ENCODE measurements at regions not wholly inside any gene's neighbourhood (a gene's known extent, or its start where the extent isn't known, plus 50 kb on each side); places are given as distances from the start of the nearest gene placed in this dataset.
A peak's percentile ranks its signal among the peaks of the same experiment; 100 is the strongest.
"Not testable (repeated sequence)": the region's sequence is repeated elsewhere in the genome, so short reads cannot be mapped to it uniquely, and the experiment has no call there.

DNA sequence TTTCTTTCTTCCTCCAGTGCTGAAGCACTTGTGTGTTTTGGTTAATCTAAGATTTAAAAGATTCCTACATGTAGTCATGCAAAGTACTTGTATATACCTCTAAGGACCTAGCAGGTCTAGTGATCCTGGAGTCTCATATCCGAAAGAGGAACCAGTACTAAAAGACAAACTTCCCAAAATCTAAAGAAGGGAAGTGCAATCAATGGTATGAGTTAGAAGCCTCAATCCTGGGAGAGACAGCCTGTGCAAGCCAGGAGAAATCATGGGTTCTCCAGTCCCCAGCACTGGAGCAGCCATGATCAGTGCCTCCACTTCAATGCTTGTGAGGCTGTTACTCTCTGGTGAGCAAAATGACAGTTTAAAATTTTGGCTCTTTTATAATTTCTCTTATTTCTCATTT, 277.4 kb downstream of the DAD1 start:
- no peak for DNase-seq

DNA sequence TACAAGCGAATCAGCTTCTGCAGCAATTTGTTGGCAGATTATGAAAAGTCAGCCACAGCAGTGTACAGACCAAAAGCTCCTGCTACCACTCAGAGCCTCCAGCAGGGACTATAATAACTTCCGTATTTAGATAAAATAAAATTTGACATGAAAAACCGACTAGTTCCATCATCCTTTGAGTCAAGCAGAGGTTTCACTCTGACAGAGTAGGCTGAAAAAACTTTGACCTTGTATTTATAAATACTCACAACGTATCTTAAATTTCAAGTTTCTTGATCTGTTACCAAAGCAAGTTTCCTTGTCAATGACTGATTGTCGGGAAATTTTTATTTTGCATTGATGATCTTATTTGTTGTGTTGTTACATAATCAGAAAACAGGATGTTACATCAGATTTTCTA, 283.4 kb downstream of the DAD1 start:
- no peak for DNase-seq

DNA sequence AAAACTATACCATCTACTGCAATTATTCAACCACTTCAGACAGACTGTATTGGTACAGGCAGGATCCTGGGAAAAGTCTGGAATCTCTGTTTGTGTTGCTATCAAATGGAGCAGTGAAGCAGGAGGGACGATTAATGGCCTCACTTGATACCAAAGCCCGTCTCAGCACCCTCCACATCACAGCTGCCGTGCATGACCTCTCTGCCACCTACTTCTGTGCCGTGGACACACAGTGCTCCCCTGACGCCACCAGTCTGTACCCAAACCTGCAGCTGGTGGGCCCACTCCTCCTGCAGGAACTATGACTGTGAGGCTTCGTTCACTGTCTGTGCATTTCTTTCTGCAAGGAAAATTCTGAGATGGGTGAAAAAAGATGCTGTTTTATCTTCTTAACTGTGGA, 284.7 kb downstream of the DAD1 start:
- DNase-seq = no peak

DNA sequence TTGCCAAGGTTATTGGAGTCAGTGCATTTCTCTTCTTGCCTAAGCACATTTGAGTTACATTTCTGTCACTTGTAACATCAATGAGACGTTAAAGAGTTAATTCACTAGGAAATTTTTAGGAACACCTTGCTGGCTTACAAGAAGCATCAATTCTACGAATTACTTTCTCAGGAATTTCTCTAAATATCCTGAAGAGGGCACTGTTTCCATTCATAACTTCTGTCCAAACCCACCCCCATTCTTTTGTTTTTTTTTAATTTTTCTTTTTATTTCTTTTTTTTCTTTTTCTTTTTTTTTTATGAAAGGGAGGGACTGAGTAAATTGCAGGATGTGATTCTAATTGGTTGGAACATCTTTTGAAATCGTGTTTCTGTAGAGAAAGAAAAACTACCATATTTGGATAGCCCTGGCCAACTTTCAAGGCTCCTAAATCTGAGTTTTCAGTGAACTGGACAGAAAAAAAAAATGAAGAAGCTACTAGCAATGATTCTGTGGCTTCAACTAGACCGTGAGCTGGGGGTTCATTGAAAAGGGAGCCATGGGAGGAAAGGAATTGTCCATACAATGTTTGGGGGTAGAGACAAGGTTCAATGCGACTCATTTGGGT, 285.3 kb downstream of the DAD1 start:
- DNase-seq = no peak

DNA sequence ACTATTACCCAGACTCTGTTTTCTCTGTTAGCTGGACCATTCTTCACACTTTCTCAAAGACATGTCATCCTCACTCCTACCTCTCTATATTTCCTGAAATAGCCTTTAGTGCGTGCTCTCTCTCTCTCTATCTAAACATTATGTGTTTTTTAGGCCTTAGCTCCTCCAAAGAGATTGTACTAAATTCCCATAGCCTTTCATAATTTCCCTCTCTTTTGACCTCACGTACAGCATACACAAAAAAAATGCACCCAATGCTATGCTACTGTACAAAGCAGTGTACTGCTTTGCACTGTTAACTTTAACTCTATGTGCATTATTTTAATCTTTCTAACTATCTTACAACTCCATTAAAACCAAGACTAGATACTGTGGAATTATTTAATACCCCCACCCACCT, 288.4 kb downstream of the DAD1 start:
- no peak for DNase-seq

DNA sequence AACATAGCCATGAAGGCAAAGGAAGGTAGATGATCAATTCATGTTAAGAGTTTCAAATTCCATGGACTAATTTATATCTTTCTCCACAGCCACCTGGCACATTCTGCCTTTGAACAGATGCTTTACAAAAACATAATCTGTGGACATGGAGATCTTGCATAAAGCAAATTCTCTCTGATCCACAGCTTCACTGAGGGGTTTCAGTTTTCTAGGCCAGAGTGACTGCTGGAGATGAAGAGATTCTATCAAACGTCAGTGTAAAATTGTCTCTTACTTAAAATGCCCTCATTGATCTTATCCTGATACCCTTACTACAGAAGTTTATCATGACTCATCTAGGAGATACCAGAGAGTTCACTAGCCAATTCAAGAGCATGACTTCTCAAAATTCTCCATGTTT, 291.6 kb downstream of the DAD1 start:
- no peak for DNase-seq

DNA sequence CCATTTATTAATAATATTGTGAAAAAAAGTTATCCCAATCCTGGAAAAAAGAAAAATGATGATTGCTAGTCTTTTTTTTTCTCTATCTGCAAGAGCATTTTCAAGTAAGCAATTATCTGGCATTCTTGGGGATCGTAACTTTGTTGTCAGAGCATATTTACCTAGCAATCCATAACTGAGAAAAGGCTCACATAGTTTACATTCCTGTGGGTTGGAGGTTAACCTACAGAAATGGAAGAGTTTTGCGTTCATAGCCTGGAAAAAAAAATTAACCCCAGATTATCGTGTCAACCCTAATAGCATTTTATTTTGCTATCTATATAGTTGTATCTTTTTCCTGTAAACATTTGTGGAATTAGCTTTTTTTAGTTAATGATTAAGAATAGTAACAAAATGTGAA, 292.3 kb downstream of the DAD1 start:
- no peak for DNase-seq

DNA sequence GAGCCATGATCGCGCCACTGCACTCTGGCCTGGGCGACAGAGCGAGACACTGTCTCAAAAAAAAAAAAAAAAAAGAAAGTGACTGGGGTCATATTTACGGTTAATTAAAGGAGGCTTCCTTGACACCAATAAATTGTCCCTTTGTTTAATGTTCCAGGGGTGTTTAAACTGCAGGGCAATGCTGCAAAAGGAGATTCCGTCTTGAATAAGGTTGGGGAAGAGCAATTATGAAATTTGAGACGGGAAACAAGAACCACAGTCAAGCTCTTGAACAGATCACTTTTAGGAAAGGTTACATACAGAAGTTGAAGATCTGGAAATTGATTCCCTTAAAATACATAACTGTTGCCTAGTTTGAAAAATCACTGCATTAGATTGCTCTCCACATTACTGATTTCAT, 292.9 kb downstream of the DAD1 start:
- DNase-seq = no peak

DNA sequence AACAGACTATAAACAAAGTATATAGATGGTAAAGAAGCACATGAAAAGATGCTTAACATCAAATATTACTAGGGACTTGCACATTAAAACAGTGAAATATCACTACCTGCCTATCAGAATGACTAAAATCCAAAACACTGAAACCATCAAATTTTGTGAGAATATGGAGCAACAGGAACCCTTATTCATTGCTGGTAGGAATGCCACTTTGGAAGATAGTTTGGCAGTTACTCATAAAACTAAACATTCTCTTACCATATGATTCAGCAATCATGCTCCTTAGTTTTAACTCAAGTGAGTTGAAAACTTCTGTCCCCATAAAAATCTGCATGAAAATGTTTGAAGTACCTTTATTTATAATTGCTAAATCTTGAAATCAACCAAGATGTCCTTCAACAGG, 297.6 kb downstream of the DAD1 start:
- no peak for DNase-seq

DNA sequence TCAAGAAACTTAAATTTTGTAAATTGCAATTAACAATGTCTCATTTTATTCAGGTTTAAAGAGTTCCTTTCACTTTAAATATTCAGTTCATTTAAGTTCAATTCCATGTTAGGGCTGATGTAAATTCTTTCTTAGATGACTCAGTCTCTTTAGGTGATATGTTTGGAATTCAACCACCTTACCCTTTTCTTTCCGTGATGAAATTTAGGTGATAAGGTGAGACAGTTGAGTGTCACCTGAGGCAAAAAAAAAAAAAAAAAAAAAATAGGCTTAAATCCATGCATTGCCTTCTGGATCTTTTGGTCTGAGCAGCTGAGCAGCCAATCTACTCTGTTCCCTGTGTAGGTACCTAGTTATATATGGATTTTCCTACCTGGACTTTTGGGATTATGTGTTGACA, 299.5 kb downstream of the DAD1 start:
- no peak for DNase-seq

DNA sequence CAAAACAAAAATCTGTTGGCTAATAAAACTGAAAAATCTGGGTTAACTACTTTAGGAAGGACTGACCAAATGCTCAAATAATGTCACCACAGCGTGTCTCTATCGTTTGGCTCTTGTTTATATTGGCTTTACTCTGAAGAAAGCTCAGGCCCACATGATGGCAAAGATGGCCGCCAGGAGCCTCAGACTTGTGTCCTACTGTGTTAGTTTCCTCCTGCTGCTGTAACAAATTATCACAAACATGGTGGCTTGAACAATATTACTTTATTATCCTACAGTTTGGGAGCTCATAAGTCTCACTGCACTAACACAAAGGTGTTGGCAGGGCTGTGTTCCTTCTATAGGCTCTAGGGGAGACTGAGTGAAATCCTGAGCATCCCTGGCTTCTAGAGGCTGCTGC, 303.0 kb downstream of the DAD1 start:
- no peak for DNase-seq

DNA sequence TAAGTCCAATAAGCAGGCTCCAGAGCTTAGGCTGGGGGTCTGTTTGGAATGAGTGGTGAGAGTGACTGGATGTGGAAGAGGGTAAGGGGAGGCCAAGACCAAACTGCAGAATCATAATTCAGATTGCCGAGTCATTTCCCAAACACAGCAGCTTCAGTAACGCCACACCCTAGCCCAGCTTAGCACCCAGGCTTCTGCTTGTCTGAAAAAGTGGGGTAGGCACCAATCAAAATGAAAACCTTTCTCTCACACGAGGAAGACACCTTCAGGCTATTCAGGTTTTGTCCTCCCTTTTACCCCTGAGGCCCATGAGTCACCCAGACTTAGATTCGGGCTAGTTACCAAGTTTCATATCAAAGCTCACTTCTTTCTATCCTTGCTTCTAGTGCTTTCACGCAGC, 306.1 kb downstream of the DAD1 start:
- DNase-seq = no peak

DNA sequence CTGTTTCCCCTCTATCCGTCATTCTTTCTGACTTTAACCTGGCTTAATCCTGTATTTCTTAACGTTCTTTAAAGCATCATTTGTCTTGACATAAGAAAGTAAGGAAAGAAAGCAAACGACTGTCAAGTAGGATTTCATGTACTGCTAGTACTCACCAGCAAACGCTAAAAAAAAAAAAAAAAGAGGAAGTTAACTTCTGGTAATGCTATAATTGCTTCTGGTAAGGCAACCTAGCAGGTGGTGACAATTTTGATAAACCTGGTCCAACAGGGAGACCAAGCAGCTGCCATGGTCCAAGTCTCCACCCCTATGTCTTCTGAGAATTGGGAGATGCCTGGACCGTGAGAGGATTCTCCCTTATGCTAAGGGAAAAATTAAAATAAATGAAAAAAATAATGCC, 306.6 kb downstream of the DAD1 start:
- DNase-seq = no peak

DNA sequence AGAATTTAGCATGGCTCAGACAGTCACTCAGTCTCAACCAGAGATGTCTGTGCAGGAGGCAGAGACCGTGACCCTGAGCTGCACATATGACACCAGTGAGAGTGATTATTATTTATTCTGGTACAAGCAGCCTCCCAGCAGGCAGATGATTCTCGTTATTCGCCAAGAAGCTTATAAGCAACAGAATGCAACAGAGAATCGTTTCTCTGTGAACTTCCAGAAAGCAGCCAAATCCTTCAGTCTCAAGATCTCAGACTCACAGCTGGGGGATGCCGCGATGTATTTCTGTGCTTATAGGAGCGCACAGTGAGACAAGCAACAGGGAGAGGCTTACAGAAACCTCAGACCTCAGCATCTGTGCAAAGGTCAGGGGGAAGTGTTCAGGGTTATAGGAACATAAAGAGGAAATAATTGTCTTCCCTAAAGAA, 307.6 kb downstream of the DAD1 start:
- not testable (repeated sequence) for DNase-seq

DNA sequence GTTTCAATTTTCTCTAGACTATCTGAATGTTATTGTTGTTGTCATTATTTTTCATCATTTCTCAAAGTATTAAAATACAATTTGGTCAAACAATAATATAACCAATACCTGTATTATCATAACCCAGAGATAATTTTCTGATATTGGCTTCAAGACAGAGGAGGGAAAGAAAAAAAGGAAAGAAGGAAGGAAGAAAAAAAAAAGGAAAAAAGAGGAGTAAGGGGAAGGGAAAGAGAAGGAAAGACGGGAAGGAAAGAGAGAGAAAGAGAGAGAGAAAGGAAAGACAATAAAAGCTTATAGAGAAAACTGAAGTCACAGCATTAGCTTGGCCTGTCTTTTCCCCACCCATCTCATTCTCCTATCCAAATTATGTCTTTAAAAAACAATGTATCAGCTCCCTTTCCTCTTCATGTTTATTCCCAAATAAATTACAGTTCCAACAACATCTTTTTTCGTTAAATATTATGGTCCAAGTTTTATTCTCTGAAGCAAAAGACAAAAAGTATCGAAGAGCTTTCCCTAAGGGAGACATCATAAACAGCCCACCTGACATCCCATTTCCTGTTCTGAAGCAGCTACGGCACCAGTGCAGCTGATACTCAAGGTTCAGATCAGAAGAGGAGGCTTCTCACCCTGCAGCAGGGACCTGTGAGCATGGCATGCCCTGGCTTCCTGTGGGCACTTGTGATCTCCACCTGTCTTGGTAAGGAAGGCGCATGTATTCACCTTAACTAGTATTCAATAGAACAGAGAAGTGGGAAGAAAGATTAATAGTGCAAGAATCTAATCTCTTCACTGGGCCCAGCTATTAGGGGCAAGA, 308.3 kb downstream of the DAD1 start:
- no peak for DNase-seq

DNA sequence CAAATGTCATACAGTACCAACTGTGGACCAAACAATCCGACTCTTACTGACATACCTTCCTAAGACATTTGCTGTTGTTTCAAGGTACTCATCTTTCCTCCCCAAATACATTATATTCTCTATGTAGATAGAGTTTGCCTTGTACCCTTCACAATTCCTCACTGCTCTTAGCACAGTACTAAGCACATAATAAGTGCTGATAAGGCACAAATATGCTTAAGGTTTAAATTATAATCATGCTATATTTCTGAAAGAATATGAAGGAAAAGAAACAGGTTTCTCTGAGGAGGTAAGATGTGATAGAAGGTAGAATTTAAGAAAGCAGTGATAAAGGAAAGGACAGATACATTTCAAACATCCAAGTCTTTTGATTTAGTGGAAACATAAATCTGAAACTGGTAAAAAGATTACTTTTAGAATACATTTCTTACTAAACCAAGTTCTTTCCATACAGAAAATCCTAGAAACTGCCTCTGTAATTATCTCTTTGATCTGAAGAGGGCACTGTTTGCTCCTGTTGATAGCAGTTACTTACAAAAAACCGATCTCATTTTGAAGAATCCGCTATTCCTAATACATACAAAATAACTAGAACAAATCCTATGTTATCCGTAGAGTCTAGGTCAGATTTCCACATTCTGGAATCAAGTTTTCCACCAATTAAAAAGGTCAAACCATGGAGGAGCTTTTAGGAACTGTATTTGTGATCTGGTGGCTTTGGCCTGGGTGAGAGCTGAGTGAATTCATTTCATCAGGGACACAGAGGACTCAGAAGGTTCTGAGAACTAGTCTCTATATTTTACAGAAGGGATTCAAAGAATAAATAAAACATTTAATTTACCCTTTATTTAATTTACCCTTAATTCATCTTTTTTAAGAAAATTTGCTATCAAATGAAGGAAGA, 311.9 kb downstream of the DAD1 start:
- peak in 1 of 51 donors; percentile 26 for DNase-seq

DNA sequence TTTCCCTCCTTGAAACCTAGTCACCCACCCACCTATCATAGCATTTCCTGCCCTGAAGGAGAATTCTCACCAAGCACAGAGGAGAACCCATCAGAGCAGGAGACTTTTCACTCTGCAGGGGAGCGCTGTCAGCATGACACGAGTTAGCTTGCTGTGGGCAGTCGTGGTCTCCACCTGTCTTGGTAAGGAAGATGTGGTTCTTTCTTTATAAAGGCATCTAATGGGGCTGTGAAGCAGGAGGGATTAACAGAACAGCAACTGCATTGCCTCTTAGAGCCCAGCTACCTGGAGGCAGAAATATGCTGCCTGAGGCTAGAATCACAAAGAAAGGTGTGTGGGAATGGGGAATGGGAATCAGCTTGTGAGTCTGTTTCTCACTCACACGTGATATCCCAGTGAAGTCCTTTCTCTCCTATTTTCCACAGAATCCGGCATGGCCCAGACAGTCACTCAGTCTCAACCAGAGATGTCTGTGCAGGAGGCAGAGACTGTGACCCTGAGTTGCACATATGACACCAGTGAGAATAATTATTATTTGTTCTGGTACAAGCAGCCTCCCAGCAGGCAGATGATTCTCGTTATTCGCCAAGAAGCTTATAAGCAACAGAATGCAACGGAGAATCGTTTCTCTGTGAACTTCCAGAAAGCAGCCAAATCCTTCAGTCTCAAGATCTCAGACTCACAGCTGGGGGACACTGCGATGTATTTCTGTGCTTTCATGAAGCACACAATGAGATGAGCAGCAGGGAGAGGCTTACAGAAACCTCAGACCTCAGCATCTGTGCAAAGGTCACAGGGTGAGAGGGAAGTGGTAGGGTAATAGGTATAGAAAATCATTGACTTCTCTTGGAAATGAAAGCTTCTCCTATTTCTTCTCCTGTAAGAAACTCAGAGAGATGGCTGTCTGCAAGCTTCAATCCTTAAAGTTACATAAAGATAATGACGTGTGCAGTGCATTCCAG, 316.9 kb downstream of the DAD1 start:
- DNase-seq = no peak

DNA sequence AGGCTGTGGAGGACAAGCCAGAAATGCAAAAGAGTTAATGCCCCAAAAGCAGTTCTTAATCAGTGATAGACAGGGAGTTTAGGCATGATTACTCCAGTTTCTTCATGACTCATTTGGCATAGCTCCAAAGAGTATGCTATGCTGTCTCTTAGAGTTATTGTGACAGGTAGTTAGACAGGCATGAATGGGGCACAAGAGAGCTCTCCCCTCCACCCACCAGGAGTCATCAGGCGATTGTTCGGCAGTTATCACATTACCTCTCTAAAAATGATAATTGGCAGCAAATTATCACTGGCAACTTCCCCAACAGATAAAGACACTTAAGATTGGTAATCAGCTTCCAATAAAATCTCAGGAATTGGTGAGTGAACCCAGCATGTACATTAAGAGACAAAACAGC, 320.1 kb downstream of the DAD1 start:
- DNase-seq = no peak

DNA sequence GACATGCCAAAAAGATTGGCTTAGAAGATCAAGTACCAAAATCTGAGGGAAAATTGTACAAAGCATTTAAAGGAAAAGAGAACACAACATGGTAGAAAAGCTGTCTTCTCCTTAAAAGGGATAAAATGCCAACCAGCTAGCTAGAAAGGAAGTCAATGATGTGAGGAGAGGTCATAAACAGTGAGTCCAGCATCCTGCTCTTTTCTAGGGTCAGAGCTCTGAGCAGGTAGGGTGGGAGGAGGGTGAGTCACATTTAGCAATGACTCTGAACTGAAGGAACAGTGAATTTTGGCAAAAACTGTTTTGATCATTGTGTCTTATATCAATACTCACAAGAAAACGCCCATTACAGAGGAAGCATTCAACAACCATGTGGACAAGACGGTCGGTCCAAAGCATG, 322.3 kb downstream of the DAD1 start:
- no peak for DNase-seq

DNA sequence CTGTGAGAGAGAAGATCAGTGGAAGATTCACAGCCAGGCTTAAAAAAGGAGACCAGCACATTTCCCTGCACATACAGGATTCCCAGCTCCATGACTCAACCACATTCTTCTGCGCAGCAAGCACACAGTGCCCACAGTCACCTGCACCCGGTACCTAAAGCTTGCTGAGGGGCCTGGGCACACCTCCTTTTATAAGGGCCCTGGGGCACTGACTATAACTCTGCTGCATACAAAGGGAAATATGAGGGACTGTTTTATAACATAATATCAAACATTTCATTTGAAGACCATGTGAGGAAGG, 322.9 kb downstream of the DAD1 start:
- no peak for DNase-seq
